ENCODE measurements at regions not wholly inside any gene's neighbourhood (a gene's known extent, or its start where the extent isn't known, plus 50 kb on each side); places are given as distances from the start of the nearest gene placed in this dataset.

DNA sequence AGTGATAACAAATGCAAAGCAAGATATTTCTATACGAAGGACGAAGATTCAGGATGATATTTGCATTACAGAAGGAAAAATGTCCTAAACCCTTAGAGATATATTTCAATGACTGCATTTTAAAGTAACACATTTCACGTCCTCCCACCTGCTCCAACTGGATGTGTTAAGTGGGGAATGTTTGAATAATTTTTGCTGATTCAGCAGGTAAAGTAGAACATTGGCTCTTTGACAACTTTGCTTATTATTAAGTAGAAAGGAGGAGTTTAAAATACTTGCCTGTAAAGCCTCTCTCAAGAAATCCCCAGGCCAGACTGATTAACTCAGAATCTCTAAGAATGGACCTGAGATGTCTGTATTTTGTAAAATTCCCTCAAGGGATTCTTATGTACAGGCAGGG is 1165.2 kb upstream of the PRKX start:
- no peak for DNase-seq (ENCODE audit: low spot score)

GRCh38 chrX:4876268-4876667 is 1162.8 kb upstream of the PRKX start:
- no peak for DNase-seq (ENCODE audit: low spot score)

DNA sequence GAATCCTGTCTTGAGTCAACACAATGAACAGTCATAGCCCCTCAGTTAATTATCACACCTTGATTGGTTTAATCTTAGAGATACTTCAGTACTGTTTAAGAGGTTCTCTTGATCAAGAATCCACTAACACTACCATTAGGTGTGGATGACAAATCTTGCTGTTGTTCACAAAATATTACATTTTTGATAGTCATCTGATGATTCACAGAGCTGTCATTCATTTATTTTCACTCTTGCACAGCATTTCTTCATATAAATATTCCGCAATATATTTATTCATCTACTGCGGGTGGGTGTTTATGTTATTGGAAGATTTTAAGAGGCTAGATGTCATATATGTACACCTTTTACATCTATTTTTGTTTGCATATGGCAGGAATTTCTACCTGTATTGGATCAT is 1138.1 kb upstream of the PRKX start:
- DNase-seq (ENCODE audit: low spot score), result no peak

DNA sequence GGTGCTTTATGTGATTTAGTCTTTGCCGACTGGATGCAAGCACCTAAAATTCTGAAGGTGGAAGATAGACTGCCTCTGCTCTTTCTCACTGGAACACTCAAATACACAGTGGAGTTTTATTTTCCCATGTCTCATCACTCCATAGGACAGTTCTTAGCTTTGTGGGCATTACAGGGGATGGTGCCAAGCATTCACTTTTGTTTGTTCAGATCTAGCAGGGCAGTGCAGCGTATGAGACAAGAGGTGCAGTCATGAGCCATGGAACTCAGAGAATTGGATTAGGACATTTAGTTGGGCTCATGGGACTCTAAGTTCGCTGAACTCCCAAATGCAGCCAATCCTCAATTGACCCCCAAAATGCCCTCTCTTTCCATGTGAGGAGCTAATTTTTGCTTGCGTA is 1136.9 kb upstream of the PRKX start:
- no peak for DNase-seq (ENCODE audit: low spot score)

DNA sequence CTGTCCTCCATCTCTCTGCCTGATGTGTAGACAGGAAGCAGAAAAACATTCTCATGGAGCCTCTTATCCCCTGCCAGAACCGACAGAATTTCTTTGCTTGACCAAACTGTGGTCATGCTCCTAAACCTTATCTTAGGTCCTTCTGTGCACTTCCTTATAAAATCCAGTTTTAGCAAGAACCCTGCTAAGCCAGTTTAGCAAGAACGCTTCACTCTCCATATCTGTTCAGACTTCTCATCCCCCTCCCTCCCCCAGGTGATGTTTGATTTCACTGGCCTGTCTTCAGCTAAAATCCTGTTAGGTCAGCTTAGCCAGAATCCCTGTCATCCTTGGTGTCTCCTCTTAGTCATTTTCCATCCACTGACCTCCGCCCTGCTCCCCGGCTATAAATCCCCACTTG is 1130.9 kb upstream of the PRKX start:
- no peak for DNase-seq (ENCODE audit: low spot score)

- no peak for DNase-seq (ENCODE audit: low spot score)
These were observed 1127.8 kb upstream of the PRKX start for GRCh38 chrX:4841216-4841745.

DNA sequence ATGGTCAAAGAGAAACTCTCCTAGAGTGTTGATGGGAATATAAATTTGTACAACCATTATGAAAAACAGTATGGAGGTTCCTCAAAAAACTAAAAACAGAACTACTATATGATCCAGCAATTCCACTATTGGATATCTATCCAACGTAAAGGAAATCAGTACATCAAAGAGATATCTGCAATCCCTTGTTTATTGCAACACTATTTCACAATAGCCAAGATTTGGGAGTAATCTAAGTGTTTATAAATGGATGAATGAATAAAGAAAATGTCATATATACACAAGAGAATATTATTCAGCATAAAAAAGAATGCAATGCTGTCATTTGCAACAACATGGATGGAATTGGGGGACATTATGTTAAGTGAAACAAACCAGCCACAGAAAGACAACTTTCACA is 1118.1 kb upstream of the PRKX start:
- no peak for DNase-seq (ENCODE audit: low spot score)

DNA sequence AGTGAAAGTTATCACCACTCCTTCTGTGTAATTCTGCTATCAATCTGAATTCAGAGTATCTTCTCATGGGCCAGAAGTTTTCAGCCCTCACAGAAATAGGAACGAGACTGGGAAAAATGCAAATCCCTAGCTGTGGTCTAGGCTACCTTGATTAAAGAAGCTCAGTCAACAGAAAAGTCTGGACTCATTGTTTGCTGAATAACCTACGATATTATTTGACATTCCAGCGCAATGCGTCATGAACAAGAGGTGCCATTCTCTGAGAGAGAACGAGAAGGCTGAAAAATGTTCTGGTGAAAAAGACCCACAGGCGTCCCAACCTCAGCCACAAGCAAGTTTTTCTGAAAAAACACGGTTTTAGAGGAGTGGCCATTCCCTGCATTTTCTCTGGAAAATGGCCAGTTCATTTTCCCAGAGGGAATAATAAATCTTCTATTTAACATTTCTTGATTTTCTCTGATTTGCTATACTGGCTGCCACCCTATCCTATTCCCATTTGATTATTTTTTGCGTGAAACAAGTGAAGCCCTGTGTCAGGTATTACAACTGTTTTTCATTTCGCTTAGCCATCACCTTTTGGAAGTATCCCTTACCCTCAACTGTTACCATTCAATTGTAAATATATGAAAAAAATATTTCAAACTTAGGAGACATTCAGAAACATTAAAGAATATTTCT is 1117.6 kb upstream of the PRKX start:
- DNase-seq (ENCODE audit: low spot score), result no peak

- DNase-seq (ENCODE audit: low spot score), result no peak
These were observed 1112.1 kb upstream of the PRKX start for GRCh38 chrX:4825550-4825949.

DNA sequence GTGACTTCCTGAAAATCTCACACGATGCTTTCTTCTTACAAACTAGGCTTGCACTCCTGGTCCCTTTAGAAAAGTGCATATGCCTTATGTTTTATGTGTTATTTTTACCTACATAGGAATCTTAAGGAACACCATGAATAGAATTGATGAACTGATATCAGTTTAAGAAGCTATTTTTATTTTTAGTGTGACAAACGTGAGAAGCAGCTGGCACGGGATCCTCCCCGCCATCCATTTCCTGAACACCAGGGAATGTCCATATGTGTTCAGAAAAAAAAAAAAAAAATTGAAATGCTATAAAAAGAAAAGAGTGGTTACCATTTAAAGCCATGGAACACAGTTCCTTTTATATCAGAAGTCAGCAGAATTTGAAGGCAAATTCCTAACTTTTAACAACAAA is 1096.1 kb upstream of the PRKX start:
- no peak for DNase-seq (ENCODE audit: low spot score)

- no peak for DNase-seq (ENCODE audit: low spot score)
These were observed 1092.1 kb upstream of the PRKX start for GRCh38 chrX:4805502-4805901.

GRCh38 chrX:4800756-4801155 is 1087.3 kb upstream of the PRKX start:
- DNase-seq (ENCODE audit: low spot score), result no peak

- no peak for DNase-seq (ENCODE audit: low spot score)
These were observed 1074.5 kb upstream of the PRKX start for GRCh38 chrX:4787971-4788370.

GRCh38 chrX:4764888-4765287 is 1051.4 kb upstream of the PRKX start:
- DNase-seq (ENCODE audit: low spot score), result no peak

GRCh38 chrX:4762196-4762595 is 1048.7 kb upstream of the PRKX start:
- DNase-seq (ENCODE audit: low spot score), result no peak

DNA sequence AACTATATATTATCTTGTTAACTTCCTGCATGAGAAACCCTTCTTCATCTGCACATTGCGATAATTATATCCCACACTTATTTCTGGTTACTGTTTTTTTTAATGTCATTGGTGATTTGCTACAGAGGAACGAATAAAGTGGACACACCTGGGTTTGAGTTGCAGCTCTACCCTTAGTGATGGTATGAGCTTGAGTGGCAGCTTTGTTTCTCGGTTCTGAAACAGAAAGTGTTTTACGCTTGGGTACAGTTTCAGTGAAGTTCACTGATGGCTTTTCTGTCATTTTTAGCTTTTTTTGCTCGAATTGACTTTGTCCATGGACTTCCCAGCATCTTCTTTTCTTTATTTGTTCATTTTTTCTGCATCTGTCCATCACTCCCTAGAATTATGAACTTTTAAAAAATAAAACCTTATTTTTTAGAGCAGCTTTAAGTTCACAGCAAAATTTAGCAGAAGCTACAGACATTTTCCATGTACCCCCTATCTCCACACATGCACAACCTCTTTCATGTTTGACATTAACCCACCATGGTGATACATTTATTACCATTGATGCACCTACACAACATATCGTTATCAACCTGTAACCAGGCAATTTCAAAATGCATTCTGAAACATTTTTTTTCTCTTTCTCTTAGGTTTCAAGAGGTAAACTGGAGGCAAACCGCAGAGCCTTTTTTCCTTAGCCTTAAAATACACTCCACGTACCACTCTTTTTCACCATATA is 1041.6 kb upstream of the PRKX start:
- no peak for DNase-seq (ENCODE audit: low spot score)

- no peak for DNase-seq (ENCODE audit: low spot score)
These were observed 1027.6 kb upstream of the PRKX start for GRCh38 chrX:4741024-4741423.

- no peak for DNase-seq (ENCODE audit: low spot score)
These were observed 1021.9 kb upstream of the PRKX start for GRCh38 chrX:4735299-4735698.

DNA sequence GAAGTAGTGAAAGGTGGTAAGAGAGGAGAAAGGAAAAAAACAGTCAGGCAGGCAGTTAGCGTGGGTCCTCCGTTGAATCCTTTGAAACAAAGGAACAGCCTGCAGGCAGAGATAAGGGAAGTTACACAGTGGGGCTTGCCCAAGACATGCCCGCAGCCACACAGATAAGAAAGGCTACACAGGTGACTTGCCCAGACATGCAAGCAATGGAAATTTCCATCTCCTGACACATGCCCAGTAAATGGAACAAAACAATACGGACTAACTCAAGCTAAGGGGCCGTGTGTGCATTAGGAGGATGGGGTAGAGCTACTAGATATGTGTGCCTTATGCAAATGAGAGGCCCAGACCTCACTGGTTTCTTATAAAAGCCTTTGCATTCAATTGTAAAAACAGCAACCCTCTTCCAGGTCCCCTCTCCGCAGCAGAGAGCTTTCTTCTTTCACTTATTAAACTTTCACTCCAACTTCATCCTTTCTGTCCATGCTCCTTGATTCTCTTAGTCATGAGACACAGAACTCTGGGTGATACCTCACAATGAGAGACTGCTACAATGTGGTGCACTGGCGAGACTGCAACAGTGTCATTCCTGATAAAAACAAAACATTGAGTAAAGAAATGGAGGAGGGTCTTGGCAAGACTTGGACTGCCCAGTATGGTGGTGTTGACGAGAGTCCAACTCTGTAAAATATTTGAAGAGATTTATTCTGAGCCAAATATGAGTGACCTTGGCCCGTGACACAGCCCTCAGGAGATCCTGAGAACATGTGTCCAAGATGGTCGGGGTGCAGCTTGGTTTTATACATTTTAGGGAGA is 997.4 kb upstream of the PRKX start:
- no peak for DNase-seq (ENCODE audit: low spot score)

- DNase-seq (ENCODE audit: low spot score), result no peak
These were observed 995.7 kb upstream of the PRKX start for GRCh38 chrX:4708970-4709760.

DNA sequence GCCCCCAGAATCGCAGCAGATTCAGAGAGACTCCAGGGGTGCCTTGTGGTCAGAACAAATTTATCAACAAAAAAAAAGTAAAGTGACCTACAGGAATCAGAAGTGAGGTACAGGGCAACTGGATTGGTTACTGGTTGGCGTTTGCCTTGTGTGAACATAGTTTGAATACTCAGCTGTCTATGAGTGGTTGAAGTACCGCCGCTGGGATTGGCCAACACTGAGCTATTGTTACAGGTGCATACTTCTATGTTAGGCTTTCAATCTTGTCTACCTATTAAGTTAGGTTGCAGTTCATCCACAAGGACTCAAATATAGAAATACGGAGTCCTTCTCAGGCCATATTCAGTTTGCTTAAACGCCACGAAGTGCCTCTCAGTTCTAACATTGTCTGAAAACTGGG is 993.5 kb upstream of the PRKX start:
- DNase-seq (ENCODE audit: low spot score), result no peak

DNA sequence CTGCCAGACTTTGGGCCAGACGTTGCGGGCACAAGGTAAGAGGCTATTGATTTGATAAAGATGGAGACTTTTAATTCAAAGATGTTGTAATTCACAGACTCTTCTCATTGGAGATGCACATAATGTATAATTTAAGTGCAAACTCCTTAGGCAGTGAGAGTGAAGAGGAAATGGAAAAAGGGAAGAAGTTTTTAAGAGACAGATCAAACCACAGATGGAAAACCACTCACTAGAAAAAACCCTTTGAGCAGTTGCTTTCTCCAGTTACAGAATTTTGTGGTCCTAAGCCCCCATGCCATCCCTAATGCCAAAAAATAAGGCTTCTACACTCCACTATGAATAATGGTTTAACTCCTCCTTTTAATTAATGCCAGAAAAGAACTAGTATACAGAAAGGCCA is 977.1 kb upstream of the PRKX start:
- no peak for DNase-seq (ENCODE audit: low spot score)
